Breast epithelium (tissue), 4 donors: ENCODE measurements at regions not wholly inside any gene's neighbourhood (a gene's known extent, or its start where the extent isn't known, plus 50 kb on each side); places are given as distances from the start of the nearest gene placed in this dataset.

Source experiments
- DNase-seq, 2 donors: peaks; one replicate each; pipeline ENCODE4 v3.0.0-alpha.2; 2019; ENCODE audit warnings: low spot score in 2 of 2
- H3K27ac ChIP-seq, 2 donors: fragments of 200-600 bp; sonication (generic) in 1 of 2; one replicate each; pipeline ENCODE4 v1.5.1; 2016 to 2019; ENCODE audit warnings: mild to moderate bottlenecking in 1 of 2
- H3K27me3 ChIP-seq, 2 donors: fragments of 200-600 bp; sonication (generic) in 1 of 2; one replicate each; pipeline versions ENCODE4 v1.5.1 to v1.6.0; 2017 to 2019; ENCODE audit warnings: control low read depth in 1 of 2, mild to moderate bottlenecking in 1 of 2
- H3K36me3 ChIP-seq: fragments of 200-600 bp; one replicate; pipeline ENCODE4 v1.5.1; 2019
- H3K4me1 ChIP-seq, 2 donors: fragments of 200-600 bp; sonication (generic); one replicate each; pipeline ENCODE4 v1.5.1; 2016 to 2019; ENCODE audit warnings: control low read depth in 1 of 2
- H3K4me3 ChIP-seq, 3 donors: fragments of 200-600 bp; sonication (generic); 1 replicate in 2 of 3; 2 replicates in 1 of 3; pipeline ENCODE4 v1.5.1; 2016 to 2019; ENCODE audit warnings: mild to moderate bottlenecking in 3 of 3, moderate library complexity in 2 of 3
- H3K9me3 ChIP-seq, 2 donors: fragments of 200-600 bp; sonication (generic) in 1 of 2; one replicate each; pipeline ENCODE4 v1.5.1; 2016 to 2019; ENCODE audit warnings: control low read depth in 1 of 2
- CTCF ChIP-seq, 3 donors: fragments of 450-650 bp; IDR thresholded peaks; one replicate each; pipeline ENCODE4 v1.5.1; 2016 to 2017; ENCODE audit warnings: antibody characterized with exemption in 3 of 3, mild to moderate bottlenecking in 3 of 3, moderate library complexity in 3 of 3
- POLR2A ChIP-seq: fragments of 450-650 bp; IDR thresholded peaks from one replicate; pipeline ENCODE4 v1.6.1; 2016; ENCODE audit warnings: antibody characterized with exemption, mild to moderate bottlenecking, moderate library complexity
- POLR2AphosphoS5 ChIP-seq, 3 donors: sonication (generic); formaldehyde crosslinking; IDR thresholded peaks; one replicate each; pipeline ENCODE4 v1.6.1; 2017; ENCODE audit warnings: antibody characterized with exemption in 3 of 3
- intact Hi-C: fragments of 100-400 bp; cut with DNase I; formaldehyde crosslinking; loops from one replicate; pipeline ENCODE4 v1.15.1; 2023; ENCODE audit warnings: low total_unique reads

- Histone ChIP-seq H3K27ac (no peak overlapping the region), H3K27me3 (peaks cover 0 to 3% of the 10 kb centered on the region in 2 donors), H3K4me1 (no peaks in the 10 kb centered on the region), H3K9me3 (no peaks in the 10 kb centered on the region), H3K36me3 (no peaks in the 10 kb centered on the region), H3K4me3 (no peak overlapping the region)
- DNase-seq, result peak; percentile 47 to 68
- intact Hi-C loops, result no loop called here
- no peak for TF ChIP-seq POLR2A
- TF ChIP-seq POLR2AphosphoS5 (IDR thresholded peaks at IDR 0.05), result no peak
- no peak for TF ChIP-seq CTCF (IDR thresholded peaks at IDR 0.05)
Measured at GRCh38 chr5:141747152-141748141, 65.4 kb upstream of the ARAP3 start.

GRCh38 chr5:141746395-141746794 lies 64.4 kb upstream of the ARAP3 start:
- peaks cover 0 to 3% of the 10 kb centered on the region in 2 donors for H3K27me3 ChIP-seq
- DNase-seq, result no peak
- H3K4me3 ChIP-seq, result no peak overlapping the region
- TF ChIP-seq POLR2AphosphoS5 (IDR thresholded peaks at IDR 0.05), result no peak
- no peaks in the 10 kb centered on the region for H3K9me3 ChIP-seq
- H3K27ac ChIP-seq, result no peak overlapping the region
- H3K36me3 ChIP-seq, result no peaks in the 10 kb centered on the region
- intact Hi-C loops, result no loop called here
- H3K4me1 ChIP-seq, result no peaks in the 10 kb centered on the region

GRCh38 chr5:141745390-141745789 lies 63.4 kb upstream of the ARAP3 start:
- no peaks in the 10 kb centered on the region for H3K4me1 ChIP-seq
- DNase-seq, result no peak
- no peak overlapping the region for H3K27ac ChIP-seq
- no peaks in the 10 kb centered on the region for H3K36me3 ChIP-seq
- peaks cover 0 to 3% of the 10 kb centered on the region in 2 donors for H3K27me3 ChIP-seq
- TF ChIP-seq CTCF (IDR thresholded peaks at IDR 0.05) (no peak), POLR2A (no peak), POLR2AphosphoS5 (IDR thresholded peaks at IDR 0.05) (no peak)
- intact Hi-C loops, result no loop called here
- no peaks in the 10 kb centered on the region for H3K9me3 ChIP-seq
- H3K4me3 ChIP-seq, result no peak overlapping the region

- H3K27me3 ChIP-seq, result no peaks in the 10 kb centered on the region
- TF ChIP-seq CTCF (IDR thresholded peaks at IDR 0.05) (no peak), POLR2A (no peak), POLR2AphosphoS5 (IDR thresholded peaks at IDR 0.05) (no peak)
- intact Hi-C loops, result no loop called here
- no peak overlapping the region for H3K27ac ChIP-seq
- no peaks in the 10 kb centered on the region for H3K4me1 ChIP-seq
- H3K36me3 ChIP-seq, result no peaks in the 10 kb centered on the region
- no peak for DNase-seq
- no peaks in the 10 kb centered on the region for H3K9me3 ChIP-seq
- no peak overlapping the region for H3K4me3 ChIP-seq
Measured at GRCh38 chr5:141743866-141744272, 61.8 kb upstream of the ARAP3 start.

GRCh38 chr5:141742866-141743851 lies 61.1 kb upstream of the ARAP3 start:
- peaks cover 0 to under 1% of the 10 kb centered on the region in 2 donors for H3K27me3 ChIP-seq
- no peaks in the 10 kb centered on the region for H3K4me1 ChIP-seq
- TF ChIP-seq POLR2A (no peak), POLR2AphosphoS5 (IDR thresholded peaks at IDR 0.05) (no peak), CTCF (IDR thresholded peaks at IDR 0.05) (no peak)
- H3K36me3 ChIP-seq, result no peaks in the 10 kb centered on the region
- no peak overlapping the region for H3K4me3 ChIP-seq
- intact Hi-C loops, result no loop called here
- no peaks in the 10 kb centered on the region for H3K9me3 ChIP-seq
- no peak overlapping the region for H3K27ac ChIP-seq
- DNase-seq, result no peak
